H9 (cell line): ENCODE measurements at regions not wholly inside any gene's neighbourhood (a gene's known extent, or its start where the extent isn't known, plus 50 kb on each side); places are given as distances from the start of the nearest gene placed in this dataset.

ENCODE experiments used
- DNase-seq: peaks from one replicate; pipeline ENCODE4 v3.0.0-alpha.2; 2017
- H2AFZ ChIP-seq: one replicate; pipeline ENCODE4 v1.6.1; 2013; ENCODE audit warnings: mild to moderate bottlenecking, low read length, control low read depth, moderate library complexity
- H2AK5ac ChIP-seq: 2 replicates; pipeline ENCODE4 v1.6.1; 2013; ENCODE audit warnings: low read length, control low read depth, mixed read lengths; ENCODE audit not compliant: insufficient read length
- H2BK120ac ChIP-seq: one replicate; pipeline ENCODE4 v1.6.1; 2013; ENCODE audit warnings: low read depth, mild to moderate bottlenecking, low read length, control low read depth, inconsistent platforms; ENCODE audit not compliant: poor library complexity, severe bottlenecking
- H2BK12ac ChIP-seq: 2 replicates; pipeline ENCODE4 v1.6.1; 2013; ENCODE audit warnings: low read length, control low read depth, mixed read lengths, low read depth; ENCODE audit not compliant: insufficient read length
- H2BK15ac ChIP-seq: 2 replicates; pipeline ENCODE4 v1.6.1; 2013; ENCODE audit warnings: low read depth, low read length, control low read depth
- H2BK20ac ChIP-seq: one replicate; pipeline ENCODE4 v1.6.1; 2013; ENCODE audit warnings: low read depth, mild to moderate bottlenecking, low read length, control low read depth, inconsistent platforms; ENCODE audit not compliant: poor library complexity, severe bottlenecking
- H2BK5ac ChIP-seq: 2 replicates; pipeline ENCODE4 v1.6.1; 2013; ENCODE audit warnings: low read length, control low read depth, mixed read lengths; ENCODE audit not compliant: insufficient read length
- H3K14ac ChIP-seq: 2 replicates; pipeline ENCODE4 v1.6.1; 2013; ENCODE audit warnings: low read length, control low read depth; ENCODE audit not compliant: insufficient read depth
- H3K18ac ChIP-seq: 2 replicates; pipeline ENCODE4 v1.6.1; 2013; ENCODE audit warnings: low read depth, mild to moderate bottlenecking, mixed read lengths, low read length, control low read depth; ENCODE audit not compliant: insufficient read length
- H3K23ac ChIP-seq: 2 replicates; pipeline ENCODE4 v1.6.1; 2013; ENCODE audit warnings: low read length, control low read depth, mixed read lengths, low read depth; ENCODE audit not compliant: insufficient read length
- H3K23me2 ChIP-seq: 2 replicates; pipeline ENCODE4 v1.6.1; 2013; ENCODE audit warnings: low read depth, mild to moderate bottlenecking, mixed read lengths, low read length, control low read depth; ENCODE audit not compliant: insufficient read length, poor library complexity, severe bottlenecking
- H3K27ac ChIP-seq: 2 replicates; pipeline ENCODE4 v1.5.1; 2013; ENCODE audit warnings: low read length, control low read depth, mixed read lengths, low read depth; ENCODE audit not compliant: insufficient read length
- H3K27me3 ChIP-seq: 2 replicates; pipeline ENCODE4 v1.6.1; 2013; ENCODE audit warnings: low read length, control low read depth, inconsistent platforms; ENCODE audit not compliant: insufficient read depth
- H3K4ac ChIP-seq: 2 replicates; pipeline ENCODE4 v1.6.1; 2013; ENCODE audit warnings: low read depth, mild to moderate bottlenecking, control low read depth, inconsistent platforms, low read length, moderate library complexity
- H3K4me1 ChIP-seq: 2 replicates; pipeline ENCODE4 v1.6.1; 2013; ENCODE audit warnings: low read length, control low read depth, inconsistent platforms; ENCODE audit not compliant: insufficient read depth
- H3K4me2 ChIP-seq: 2 replicates; pipeline ENCODE4 v1.6.1; 2013; ENCODE audit warnings: low read length, control low read depth, mixed read lengths; ENCODE audit not compliant: insufficient read length, insufficient read depth
- H3K56ac ChIP-seq: 2 replicates; pipeline ENCODE4 v1.6.1; 2013; ENCODE audit warnings: low read depth, mild to moderate bottlenecking, mixed read lengths, low read length, control low read depth; ENCODE audit not compliant: insufficient read length
- H3K79me1 ChIP-seq: 2 replicates; pipeline ENCODE4 v1.6.1; 2013; ENCODE audit warnings: low read depth, mild to moderate bottlenecking, moderate library complexity, low read length, control low read depth, inconsistent platforms; ENCODE audit not compliant: insufficient read depth, poor library complexity, severe bottlenecking
- H3K79me2 ChIP-seq: 2 replicates; pipeline ENCODE4 v1.6.1; 2013; ENCODE audit warnings: low read length, control low read depth, inconsistent platforms; ENCODE audit not compliant: insufficient read depth
- H3K9ac ChIP-seq: 2 replicates; pipeline ENCODE4 v1.6.1; 2013; ENCODE audit warnings: low read length, control low read depth, mixed read lengths; ENCODE audit not compliant: insufficient read length; ENCODE audit errors: extremely low read depth
- H3K9me3 ChIP-seq: one replicate; pipeline ENCODE4 v1.6.1; 2013; ENCODE audit warnings: low read depth, low read length, inconsistent platforms; ENCODE audit not compliant: control insufficient read depth
- H3T11ph ChIP-seq: one replicate; pipeline ENCODE4 v1.6.1; 2013; ENCODE audit warnings: mild to moderate bottlenecking, low read length, control low read depth, inconsistent platforms
- H4K20me1 ChIP-seq: one replicate; pipeline ENCODE4 v1.6.1; 2013; ENCODE audit not compliant: control insufficient read depth, insufficient read length, insufficient read depth
- H4K5ac ChIP-seq: 2 replicates; pipeline ENCODE4 v1.6.1; 2013; ENCODE audit warnings: low read depth, mild to moderate bottlenecking, mixed read lengths, low read length, control low read depth; ENCODE audit not compliant: insufficient read length
- H4K8ac ChIP-seq: replicated peaks from 2 replicates; pipeline ENCODE4 v1.6.1; 2013; ENCODE audit warnings: low read length, control low read depth, mixed read lengths, low read depth; ENCODE audit not compliant: insufficient read length
- H4K91ac ChIP-seq: 2 replicates; pipeline ENCODE4 v1.6.1; 2013; ENCODE audit warnings: low read depth, mild to moderate bottlenecking, moderate library complexity, mixed read lengths, low read length, control low read depth; ENCODE audit not compliant: insufficient read length
- H3K27ac Mint-ChIP-seq, 3 experiments: 2 replicates in 2 of 3; 3 replicates in 1 of 3; pipeline ENCODE4 v1.8.0; 2020 to 2021; ENCODE audit warnings: mixed read lengths in 3 of 3, mild to moderate bottlenecking in 1 of 3, moderate library complexity in 1 of 3
- H3K27me3 Mint-ChIP-seq: 2 replicates; pipeline ENCODE4 v1.8.0; 2021; ENCODE audit warnings: low read depth, mild to moderate bottlenecking, moderate library complexity, mixed read lengths
- H3K36me3 Mint-ChIP-seq, 3 experiments: 2 replicates in 2 of 3; 3 replicates in 1 of 3; pipeline ENCODE4 v1.8.0; 2020 to 2021; ENCODE audit warnings: low read depth in 3 of 3, mixed read lengths in 3 of 3; ENCODE audit not compliant: insufficient read depth in 1 of 3
- H3K4me1 Mint-ChIP-seq, 2 experiments: 2 replicates each; pipeline ENCODE4 v1.8.0; 2020; ENCODE audit warnings: mixed read lengths in 2 of 2
- H3K4me3 Mint-ChIP-seq, 2 experiments: 2 replicates in 1 of 2; 3 replicates in 1 of 2; pipeline ENCODE4 v1.8.0; 2020 to 2021; ENCODE audit warnings: mild to moderate bottlenecking in 2 of 2, mixed read lengths in 2 of 2, moderate library complexity in 1 of 2
- H3K9me3 Mint-ChIP-seq, 2 experiments: 2 replicates in 1 of 2; 3 replicates in 1 of 2; pipeline ENCODE4 v1.8.0; 2020; ENCODE audit warnings: mild to moderate bottlenecking in 2 of 2, mixed read lengths in 2 of 2, moderate library complexity in 1 of 2
- CTCF ChIP-seq: fragments of 200-600 bp; sonication (generic); conservative IDR thresholded peaks from 3 replicates; pipeline ENCODE4 v1.8.0; 2021; ENCODE audit warnings: antibody characterized with exemption, mild to moderate bottlenecking
- WGBS: extraction: QIAGEN DNeasy Blood & Tissue Kit; methylation state at CpG from one replicate; pipeline ENCODE4 v1.1.7; 2013; ENCODE audit warnings: missing lambda C conversion rate, low lambda C conversion rate, mixed read lengths; ENCODE audit not compliant: insufficient read length; ENCODE audit errors: extremely low coverage; 5-methylcytosine and 5-hydroxymethylcytosine counted together

GRCh38 chr18:25662272-25662671 is 310.3 kb upstream of the ZNF521 start:
- no CpG with 5 or more reads among the region's 4 CpGs for WGBS

More at GRCh38 chr18:25662272-25662671, 310.3 kb upstream of the ZNF521 start:
- Histone ChIP-seq H3K79me2 (no peaks in the 10 kb centered on the region), H4K8ac (no peak overlapping the region), H3T11ph (no peak overlapping the region), H3K4me1 (no peaks in the 10 kb centered on the region), H3K18ac (no peak overlapping the region), H2AFZ (no peak overlapping the region), H3K23ac (no peak overlapping the region), H3K9me3 (no peaks in the 10 kb centered on the region), H2AK5ac (no peak overlapping the region), H3K27me3 (no peaks in the 10 kb centered on the region), H4K5ac (no peak overlapping the region), H2BK15ac (no peak overlapping the region), H4K20me1 (no peaks in the 10 kb centered on the region), H2BK20ac (no peak overlapping the region), H3K4ac (no peak overlapping the region), H2BK5ac (no peak overlapping the region), H2BK120ac (no peak overlapping the region), H2BK12ac (no peak overlapping the region), H3K27ac (no peak overlapping the region), H3K79me1 (no peaks in the 10 kb centered on the region), H3K56ac (no peak overlapping the region), H3K14ac (no peak overlapping the region), H3K23me2 (no peaks in the 10 kb centered on the region), H3K4me2 (no peak overlapping the region), H3K9ac (no peak overlapping the region), H4K91ac (no peak overlapping the region)
- Mint-ChIP-seq H3K9me3 (no peaks in the 10 kb centered on the region; a peak in 1 of 5 replicates), H3K4me1 (peaks cover 0 to 2% of the 10 kb centered on the region in 2 experiments; a peak in 1 of 4 replicates), H3K36me3 (no peaks in the 10 kb centered on the region), H3K27me3 (no peaks in the 10 kb centered on the region), H3K27ac (no peak overlapping the region), H3K4me3 (no peak overlapping the region)
- DNase-seq = no peak
- no peak for TF ChIP-seq CTCF
